Skin epidermis (tissue), 12 donors: ENCODE measurements at regions not wholly inside any gene's neighbourhood (a gene's known extent, or its start where the extent isn't known, plus 50 kb on each side); places are given as distances from the start of the nearest gene placed in this dataset.

Source experiments
- H3K27ac ChIP-seq, 21 experiments: fragments of 200-600 bp; sonication (generic) in 11 of 21; one replicate each; pipeline ENCODE4 v1.5.0; 2020; ENCODE audit warnings: mild to moderate bottlenecking in 3 of 21, inconsistent platforms in 2 of 21, moderate library complexity in 2 of 21
- H3K4me3 ChIP-seq, 7 experiments: fragments of 200-600 bp; sonication (generic) in 2 of 7; one replicate each; pipeline ENCODE4 v1.5.0; 2020; ENCODE audit warnings: inconsistent platforms in 2 of 7, mild to moderate bottlenecking in 2 of 7, moderate library complexity in 1 of 7

DNA sequence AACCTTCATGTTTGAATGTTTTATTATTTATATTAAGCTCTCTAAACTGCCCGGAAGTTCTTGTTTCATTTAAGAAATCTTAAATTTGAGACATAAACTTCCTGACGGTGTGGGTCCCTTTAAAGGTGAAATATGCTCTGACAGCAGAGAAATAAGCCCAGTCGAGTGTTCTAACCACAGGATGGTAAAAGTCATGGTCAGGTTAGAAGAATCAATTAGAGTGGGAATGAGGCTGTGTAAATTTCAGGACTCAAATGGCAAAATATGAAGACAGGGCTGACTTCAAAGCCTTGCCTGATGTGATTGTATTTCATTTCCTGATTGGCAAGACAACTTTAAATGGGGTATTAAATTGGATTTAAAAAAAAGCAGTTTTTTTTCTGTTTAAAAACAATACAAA, 432.9 kb upstream of the BRINP1 start:
- no peak overlapping the region for H3K4me3 ChIP-seq
- H3K27ac ChIP-seq: peak overlapping the region in 7 of 21 experiments; percentile 1 to 64 (median 37)

DNA sequence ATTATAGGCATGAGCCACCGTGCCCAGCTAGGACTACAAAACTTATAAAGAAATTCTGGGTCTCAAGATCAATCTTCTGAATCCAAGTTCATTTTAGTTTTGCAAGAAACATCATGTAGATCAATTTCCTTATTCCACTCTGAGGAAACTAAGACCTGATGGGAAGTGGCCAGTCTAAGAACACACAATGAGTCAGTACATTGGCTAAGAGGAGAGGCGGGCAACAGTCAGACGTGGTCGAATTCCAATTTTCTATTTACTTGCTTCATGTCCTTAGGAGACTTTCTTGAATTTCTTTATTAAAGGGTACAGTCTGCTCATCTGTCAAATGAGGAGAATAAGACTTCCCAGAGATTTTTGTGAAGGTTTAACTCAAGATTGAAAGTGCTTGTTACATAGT, 432.1 kb upstream of the BRINP1 start:
- H3K4me3 ChIP-seq: no peak overlapping the region
- H3K27ac ChIP-seq: peak overlapping the region in 2 of 21 experiments; percentile 18 to 64

DNA sequence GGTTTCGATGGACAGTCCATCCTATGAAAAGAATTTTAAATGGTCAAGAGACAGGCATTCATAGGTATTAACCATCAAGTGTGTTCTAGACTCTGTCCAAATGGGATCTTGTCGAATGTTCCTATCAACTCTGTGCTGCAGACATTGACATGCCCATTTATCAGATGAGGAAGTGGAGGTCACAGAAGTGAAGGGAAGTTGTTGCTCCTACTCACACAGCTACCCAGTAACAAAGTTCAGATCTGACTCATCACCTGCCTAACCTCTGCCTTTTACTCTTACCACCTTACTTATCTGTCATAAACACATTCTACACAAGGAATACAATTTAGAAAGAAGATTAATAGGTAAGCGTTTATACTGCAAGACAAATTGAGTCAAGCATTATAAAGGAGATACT, 426.2 kb upstream of the BRINP1 start:
- Histone ChIP-seq H3K4me3 (no peak overlapping the region), H3K27ac (no peak overlapping the region)

DNA sequence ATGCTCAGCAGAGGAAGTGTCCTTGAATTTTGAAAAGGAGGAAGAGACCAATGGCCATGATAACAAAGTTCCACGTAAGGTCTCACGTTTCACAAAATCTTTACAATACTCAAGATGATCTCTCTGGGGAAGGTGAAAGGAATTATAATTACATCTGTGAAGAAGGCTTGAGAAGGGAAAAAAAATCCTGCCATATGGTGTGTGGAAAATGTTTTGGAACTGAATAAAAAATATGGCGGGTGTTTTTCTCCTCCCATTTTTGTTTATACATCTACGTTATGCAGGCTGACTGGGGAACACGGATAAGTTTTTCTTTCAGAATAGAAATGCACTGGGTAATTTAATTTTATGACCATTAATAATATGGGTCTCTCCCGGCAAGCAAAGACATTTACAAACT, 425.6 kb upstream of the BRINP1 start:
- no peak overlapping the region for H3K27ac ChIP-seq
- no peak overlapping the region for H3K4me3 ChIP-seq

DNA sequence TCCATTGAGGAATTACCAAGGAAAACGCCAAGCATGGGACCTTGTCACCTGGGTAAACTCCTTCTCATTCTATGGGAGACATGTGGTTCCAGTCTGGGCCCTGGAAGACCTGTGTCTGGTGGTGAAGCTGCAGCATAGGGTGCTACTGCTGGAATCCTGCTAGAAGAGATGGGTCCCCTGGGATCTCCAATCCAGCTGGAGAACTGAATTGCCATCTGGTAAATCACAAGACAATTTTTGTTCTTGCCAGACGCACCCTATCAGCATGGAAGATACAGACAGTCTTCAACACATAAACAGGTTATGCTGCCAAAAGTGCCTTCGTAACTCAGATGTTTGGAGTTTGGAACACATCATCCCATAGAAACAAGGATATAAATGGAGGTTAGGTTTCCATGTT, 424.0 kb upstream of the BRINP1 start:
- Histone ChIP-seq H3K4me3 (no peak overlapping the region), H3K27ac (no peak overlapping the region)

DNA sequence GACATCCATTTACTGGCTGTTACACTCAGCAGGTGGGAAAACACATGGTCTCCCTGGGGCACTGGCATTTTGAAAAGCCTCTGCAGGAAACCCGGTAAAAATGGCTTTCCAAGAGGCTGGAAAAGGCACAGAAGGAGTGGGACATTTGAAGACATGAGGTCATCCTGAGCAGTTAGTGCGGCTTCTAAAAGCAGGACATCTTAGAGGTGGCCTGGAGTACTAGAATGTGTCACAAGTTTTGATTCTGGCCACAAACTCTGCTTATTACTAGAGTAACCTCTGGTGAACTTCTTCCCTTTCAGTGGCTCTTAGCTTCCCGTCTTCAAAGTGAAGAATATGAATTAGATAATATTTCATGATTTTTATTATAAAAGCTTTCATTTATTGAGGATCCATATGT, 423.0 kb upstream of the BRINP1 start:
- no peak overlapping the region for H3K27ac ChIP-seq
- no peak overlapping the region for H3K4me3 ChIP-seq

DNA sequence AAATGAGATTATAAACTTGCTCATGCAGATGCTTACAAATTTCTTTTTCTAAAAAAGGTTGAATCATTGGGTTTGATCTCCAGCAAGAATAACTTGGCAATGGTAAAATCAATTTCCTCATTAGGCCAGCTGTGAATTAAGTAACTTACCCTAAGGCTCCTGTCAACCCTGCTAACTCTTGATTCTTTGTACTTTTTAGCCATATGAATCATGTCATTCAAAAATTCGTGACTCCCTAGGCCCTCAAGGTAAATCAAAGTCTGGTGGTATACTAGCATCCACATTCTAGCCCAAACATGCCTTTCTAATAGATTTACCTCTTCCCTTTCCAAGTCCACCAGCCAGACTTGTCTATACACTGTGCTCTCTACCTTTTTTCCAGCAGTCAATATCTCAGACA, 420.8 kb upstream of the BRINP1 start:
- Histone ChIP-seq H3K27ac (no peak overlapping the region), H3K4me3 (no peak overlapping the region)

DNA sequence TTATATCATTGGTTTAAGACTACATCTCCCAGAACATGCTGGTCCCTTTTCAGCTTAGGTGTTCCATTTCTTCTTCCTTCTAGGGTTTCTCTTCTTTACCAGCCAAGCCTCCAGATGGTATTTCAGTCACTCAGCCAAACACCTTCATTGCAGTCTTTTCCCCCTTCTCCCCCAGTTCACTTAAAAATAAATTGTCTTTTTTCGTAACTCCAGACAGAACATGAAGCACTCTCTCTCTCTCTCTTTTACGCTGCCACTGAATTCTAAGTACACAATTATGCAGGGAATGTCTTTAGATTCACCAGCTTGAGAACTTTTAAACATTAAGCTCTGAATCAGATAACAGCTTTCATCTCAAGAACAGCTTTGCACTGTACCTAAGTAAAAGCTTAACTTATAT, 419.7 kb upstream of the BRINP1 start:
- no peak overlapping the region for H3K27ac ChIP-seq

DNA sequence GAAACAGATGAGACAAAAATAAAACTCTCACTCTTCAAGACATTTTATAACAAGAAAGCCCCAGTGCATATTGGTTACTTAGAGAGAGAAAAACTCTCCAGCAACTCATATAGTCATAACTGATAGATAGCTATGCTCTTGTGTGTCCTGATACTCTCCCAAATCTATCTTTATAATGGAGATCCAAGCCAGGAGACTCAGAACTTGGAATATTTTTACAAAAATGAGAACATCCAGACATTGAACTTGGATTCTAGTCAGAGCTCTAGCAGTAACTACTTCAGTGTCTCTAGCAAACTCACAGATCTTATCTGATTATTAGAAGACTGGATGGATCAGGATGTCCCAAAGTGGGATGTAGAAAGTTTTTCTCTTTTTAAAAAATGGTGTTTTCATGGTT, 412.7 kb upstream of the BRINP1 start:
- no peak overlapping the region for H3K4me3 ChIP-seq
- H3K27ac ChIP-seq: no peak overlapping the region

More for the DNA sequence above, 419.7 kb upstream of the BRINP1 start:
- H3K4me3 ChIP-seq: no peak overlapping the region

DNA sequence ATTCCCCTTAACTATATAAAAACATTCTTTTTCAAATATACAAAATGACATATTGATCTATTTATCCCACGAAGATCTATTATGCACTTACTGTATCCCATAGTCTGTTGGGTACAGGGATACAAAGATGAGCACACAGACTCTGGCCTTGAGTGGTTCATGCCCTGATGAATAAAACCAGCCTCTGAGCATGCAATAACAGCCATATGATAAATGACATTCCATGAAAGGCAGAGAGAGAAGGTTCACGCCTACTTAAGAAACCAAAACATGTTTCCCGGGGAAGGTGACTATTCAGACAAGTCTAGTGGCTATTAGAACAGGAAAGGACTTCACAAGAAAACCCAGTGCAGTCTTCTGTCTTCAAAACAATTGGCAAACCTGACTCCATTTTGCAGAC, 406.2 kb upstream of the BRINP1 start:
- Histone ChIP-seq H3K4me3 (no peak overlapping the region), H3K27ac (no peak overlapping the region)

DNA sequence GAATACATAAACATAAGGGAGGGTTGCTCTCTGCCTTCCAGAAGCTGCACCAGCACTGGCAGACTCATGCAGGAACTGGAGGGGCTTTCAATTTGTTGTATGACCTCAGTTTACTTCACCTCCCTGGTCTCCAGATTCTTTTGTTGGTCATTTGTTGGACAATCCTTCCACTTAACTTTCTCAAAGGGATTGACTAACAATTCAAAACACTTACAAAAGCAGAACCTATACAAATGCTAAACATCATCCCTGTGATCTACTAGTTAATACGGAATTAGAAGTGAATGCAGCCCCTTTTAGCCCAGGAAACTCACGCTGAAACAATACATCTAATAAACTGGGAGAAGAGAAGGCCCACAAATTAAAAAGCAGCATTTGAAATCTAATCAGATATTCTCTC, 404.6 kb upstream of the BRINP1 start:
- no peak overlapping the region for H3K4me3 ChIP-seq
- H3K27ac ChIP-seq: no peak overlapping the region

DNA sequence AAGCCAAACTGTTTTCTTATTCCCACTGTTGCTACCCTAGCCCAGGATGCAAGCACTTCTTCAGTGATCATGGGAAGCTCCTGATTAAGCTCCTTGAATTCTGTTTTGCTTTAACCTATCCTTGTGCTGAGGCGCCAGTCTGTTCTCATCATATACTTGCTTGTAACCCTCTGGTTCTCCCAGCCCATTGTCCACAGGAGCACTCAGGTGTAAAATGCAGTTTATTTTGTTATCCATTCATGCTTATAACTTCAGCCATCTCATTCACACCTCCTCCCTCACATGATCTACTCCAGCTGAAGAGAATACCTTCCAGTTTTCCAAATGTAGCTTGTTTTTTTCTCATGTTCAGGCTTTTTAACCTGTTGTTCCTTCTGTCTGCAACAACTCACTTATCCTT, 402.1 kb upstream of the BRINP1 start:
- no peak overlapping the region for H3K4me3 ChIP-seq
- H3K27ac ChIP-seq: no peak overlapping the region

DNA sequence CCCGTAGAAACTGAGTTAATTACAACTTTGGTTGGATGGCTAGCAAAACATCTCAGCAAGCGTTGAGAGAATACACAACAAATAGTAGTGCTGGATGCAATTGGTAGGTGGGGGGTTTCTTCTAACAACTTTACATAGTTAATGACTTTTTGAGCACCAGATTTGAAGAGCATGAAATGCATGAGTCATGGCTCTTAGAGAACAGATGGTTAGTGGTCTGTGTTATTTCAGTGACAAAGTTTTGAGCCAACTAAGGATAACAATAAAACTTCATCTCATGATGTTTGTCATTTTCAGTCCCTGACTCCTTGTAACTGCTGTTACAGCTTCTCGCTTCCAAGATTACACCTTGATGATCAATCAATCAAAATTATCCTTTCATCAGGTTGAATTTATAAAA, 399.0 kb upstream of the BRINP1 start:
- Histone ChIP-seq H3K4me3 (no peak overlapping the region), H3K27ac (no peak overlapping the region)

DNA sequence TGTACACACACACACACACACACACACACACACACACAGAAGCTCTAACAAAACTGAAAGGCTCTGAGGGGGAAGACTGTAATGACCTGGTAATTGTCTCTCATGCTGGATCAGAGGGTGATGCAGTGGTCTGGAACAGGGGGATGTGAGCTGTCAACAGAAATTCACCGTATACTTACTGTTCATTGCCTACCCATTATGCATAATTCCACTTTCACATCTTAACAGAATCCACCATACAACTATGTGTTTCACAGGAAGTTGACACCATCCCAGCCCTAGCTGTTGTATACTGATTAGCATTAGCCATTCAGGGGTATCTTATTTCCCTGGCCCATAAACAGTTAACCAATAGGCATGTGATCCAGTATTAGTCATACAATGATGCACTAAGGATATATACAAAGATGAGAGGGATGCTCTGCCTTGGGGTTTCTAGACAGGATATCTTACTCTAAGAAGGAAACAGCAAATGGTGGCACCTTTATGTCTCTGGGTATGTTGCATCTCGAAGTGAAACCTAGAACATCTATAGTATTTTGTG, 396.5 kb upstream of the BRINP1 start:
- Histone ChIP-seq H3K4me3 (no peak overlapping the region), H3K27ac (no peak overlapping the region)

DNA sequence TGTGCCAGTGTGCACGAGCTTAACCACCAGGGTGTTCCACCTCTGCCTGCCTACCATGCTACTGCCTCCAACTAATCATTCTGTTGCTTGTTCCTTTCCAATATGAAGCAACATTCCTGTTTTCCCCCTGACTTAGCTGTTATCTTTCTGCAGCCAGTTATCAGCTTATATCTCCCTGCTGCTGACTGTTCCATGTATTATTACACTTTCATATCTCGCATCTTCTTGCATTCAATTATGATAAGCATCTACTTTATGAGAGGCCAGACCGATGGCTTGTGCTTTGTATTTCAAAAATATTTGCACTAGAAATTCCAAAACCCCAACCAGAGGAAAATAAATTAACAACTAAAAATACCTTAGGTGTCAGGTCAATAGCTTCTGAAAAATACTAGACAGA, 394.0 kb upstream of the BRINP1 start:
- H3K27ac ChIP-seq: no peak overlapping the region
- no peak overlapping the region for H3K4me3 ChIP-seq

DNA sequence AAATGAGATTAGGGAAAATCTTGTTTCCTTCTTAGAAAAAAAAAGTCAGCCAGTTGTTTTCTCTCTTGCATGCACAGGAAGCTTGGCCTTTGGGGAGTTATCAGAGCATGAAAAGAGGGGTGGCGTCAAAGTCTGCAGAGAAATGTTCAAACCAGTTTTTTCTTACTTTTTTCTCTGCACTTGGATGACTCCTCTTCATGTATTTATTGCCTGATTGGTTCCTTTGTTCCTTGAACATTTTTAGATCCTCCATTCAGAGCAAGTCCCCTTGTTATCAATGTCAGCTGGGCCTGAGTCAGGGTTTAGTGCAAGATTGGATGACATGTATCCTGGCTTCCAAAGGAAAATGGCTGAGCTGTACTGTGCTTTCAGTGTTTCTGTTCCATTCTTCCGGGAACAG, 392.6 kb upstream of the BRINP1 start:
- Histone ChIP-seq H3K27ac (no peak overlapping the region), H3K4me3 (no peak overlapping the region)

DNA sequence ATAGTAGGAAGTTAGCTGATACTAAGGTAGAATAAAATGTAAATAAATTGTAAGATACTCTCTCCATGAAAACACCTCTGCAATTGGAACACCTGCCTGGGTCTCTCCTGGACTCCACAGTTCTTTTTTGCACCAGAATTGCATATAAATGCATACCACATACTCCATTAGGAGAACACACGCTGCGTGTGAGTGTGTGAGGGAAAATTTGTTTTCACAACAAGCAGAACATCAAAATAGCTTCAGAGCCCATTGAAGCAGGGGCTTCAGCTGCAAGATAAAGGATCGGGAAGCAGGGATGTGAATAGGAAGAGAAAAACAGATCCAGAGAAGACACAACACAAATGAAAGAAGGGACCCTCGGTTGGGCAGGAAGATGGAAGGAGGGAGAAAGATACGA, 389.8 kb upstream of the BRINP1 start:
- H3K4me3 ChIP-seq: no peak overlapping the region
- no peak overlapping the region for H3K27ac ChIP-seq

DNA sequence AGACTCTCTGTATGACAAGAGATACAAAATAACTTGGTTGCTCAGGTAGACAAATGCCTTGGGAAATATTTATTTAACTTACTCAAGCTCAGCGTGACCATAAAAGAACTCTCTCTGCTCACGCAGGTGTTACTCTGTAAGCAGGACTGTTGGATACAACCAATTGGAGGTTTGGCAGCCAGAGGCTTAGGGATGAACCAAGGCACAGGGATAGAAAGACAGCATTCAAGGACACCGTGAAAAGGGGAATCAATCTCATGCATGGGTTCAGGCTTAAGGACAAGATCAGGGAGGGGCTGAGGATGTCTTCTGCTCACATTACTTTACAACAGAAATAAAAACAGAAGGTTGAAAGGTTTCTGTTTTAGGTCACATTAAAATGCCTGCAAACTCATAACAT, 389.0 kb upstream of the BRINP1 start:
- Histone ChIP-seq H3K4me3 (no peak overlapping the region), H3K27ac (no peak overlapping the region)

DNA sequence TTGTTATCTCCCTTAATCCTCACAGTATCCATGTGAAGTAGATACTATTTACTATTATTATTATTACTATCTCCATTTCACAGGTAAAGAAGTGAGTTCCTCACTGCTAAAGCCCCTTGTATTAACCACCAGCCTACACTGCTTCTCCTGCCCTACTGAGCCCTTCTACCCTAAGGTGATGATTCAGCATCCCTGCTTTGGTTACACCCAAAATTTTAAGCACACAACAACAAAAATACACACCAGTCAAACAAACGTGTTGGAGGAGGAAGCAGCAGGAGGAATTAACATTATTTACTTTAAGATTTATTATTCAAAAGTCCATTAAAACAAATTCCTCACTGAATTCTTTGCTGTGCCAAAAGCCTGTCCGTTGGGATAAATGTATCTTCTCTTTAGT, 370.2 kb upstream of the BRINP1 start:
- Histone ChIP-seq H3K4me3 (no peak overlapping the region), H3K27ac (no peak overlapping the region)

DNA sequence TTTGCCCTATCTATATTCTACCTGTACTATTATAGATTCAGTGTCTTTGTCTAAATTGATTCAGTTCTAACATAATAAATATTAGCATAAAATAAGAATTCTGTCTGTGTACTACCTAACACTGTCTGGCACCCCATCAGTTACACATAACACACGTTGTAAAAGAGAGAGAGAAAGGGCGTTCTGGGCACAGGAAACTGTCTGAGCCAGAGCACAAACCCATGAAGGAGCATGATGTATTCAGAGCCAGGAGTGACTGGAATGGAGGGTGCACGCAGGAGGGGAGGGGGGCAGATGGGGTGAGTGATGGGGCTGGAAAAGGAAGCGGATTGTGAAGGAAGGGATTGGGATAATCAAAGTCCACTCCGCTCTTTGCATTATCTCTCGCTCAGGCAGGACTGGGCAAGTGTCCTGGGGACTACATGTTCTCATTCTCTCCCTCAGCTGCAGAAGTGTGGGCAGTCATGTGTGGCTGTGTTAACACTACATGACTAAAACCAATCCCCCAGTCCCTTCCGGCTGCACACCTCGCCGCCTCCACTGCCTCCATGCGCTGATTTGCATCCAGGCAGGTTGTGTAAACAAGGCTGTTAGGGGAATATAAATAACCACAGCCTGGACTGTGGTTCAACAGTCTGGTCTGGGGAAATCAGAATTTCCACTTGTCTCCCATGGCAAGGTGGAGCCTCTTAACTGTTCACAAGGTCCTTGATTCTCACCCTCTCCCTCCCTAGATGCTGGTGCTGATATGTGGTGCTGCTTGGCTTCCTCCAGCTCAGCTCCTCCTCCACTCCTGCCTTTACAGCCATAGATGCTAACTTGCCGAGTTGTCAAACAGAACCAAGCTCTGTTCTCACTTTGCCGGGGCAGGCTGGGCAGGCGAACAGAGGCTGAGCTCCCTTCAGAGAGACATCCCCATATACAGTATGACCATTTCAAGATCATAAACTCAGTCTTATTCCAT, 367.5 kb upstream of the BRINP1 start:
- H3K27ac ChIP-seq: no peak overlapping the region
- no peak overlapping the region for H3K4me3 ChIP-seq

DNA sequence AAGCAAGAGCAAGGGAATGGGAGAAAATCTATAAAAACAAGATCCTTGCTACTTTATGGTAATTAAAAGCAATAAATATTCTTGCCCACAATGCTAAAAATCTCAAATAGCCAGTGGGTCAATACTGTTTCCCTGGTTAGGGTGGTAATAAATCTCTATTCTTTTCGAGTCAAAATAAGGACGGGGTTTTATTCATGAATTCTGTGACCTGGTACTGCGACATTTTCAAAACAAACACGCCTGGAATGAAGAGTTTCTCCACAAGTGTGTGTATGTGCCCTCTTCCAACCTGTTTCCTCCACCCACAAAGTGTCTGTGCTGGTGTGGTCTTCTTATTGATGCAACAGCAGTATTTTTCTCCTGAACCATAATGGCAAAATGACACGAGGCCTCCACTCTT, 358.8 kb upstream of the BRINP1 start:
- Histone ChIP-seq H3K27ac (no peak overlapping the region), H3K4me3 (no peak overlapping the region)

DNA sequence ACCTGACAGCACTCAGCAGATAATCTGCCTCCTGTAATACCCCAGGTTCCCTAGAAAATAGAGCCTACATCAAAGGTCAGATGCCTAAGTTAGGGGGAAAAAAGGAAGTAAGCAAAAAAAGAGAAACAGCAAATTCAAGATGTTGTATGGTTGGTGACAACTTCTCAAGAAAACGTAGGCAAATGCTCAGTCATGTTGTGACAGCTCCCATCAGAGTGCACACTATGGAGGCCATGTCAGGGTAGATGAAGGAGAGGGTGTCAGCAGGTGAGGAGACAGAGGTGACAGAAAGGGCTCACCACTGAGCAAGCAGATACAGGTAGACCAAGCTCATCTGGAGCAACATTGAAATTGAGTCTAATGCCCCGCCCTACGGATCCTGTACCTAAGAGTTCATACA, 356.8 kb upstream of the BRINP1 start:
- H3K4me3 ChIP-seq: no peak overlapping the region
- no peak overlapping the region for H3K27ac ChIP-seq
